Naive B cell (primary cell): ENCODE measurements at regions not wholly inside any gene's neighbourhood (a gene's known extent, or its start where the extent isn't known, plus 50 kb on each side); places are given as distances from the start of the nearest gene placed in this dataset.
"Not testable (repeated sequence)": the region's sequence is repeated elsewhere in the genome, so short reads cannot be mapped to it uniquely, and the experiment has no call there.

ENCODE experiments used
- ATAC-seq, 2 donors: fragments of 150-1000 bp; cut with Tn5 transposase; 2 replicates each; pipeline ENCODE4 v1.10.0; 2021; ENCODE audit warnings: low read depth in 2 of 2, mild to moderate bottlenecking in 2 of 2, moderate library complexity in 2 of 2
- DNase-seq: peaks from one replicate; pipeline ENCODE4 v3.0.0; 2022
- H3K27ac Mint-ChIP-seq, 6 donors: one replicate each; pipeline ENCODE4 v1.8.0; 2020 to 2022; ENCODE audit warnings: mild to moderate bottlenecking in 6 of 6, mixed read lengths in 6 of 6, moderate library complexity in 5 of 6, inconsistent platforms in 2 of 6
- H3K27me3 Mint-ChIP-seq, 3 donors: one replicate each; pipeline ENCODE4 v1.8.0; 2021 to 2022; ENCODE audit warnings: mixed read lengths in 3 of 3, mild to moderate bottlenecking in 1 of 3
- H3K36me3 Mint-ChIP-seq, 2 donors: one replicate each; pipeline ENCODE4 v1.8.0; 2020 to 2022; ENCODE audit warnings: mixed read lengths in 2 of 2, inconsistent platforms in 1 of 2, mild to moderate bottlenecking in 1 of 2
- H3K4me1 Mint-ChIP-seq, 3 donors: one replicate each; pipeline ENCODE4 v1.8.0; 2020 to 2022; ENCODE audit warnings: mixed read lengths in 3 of 3, inconsistent platforms in 1 of 3, mild to moderate bottlenecking in 1 of 3, moderate library complexity in 1 of 3
- H3K4me3 Mint-ChIP-seq, 8 donors: one replicate each; pipeline ENCODE4 v1.8.0; 2020 to 2022; ENCODE audit warnings: mild to moderate bottlenecking in 8 of 8, mixed read lengths in 8 of 8, moderate library complexity in 8 of 8, inconsistent platforms in 2 of 8
- H3K9me3 Mint-ChIP-seq, 7 donors: one replicate each; pipeline ENCODE4 v1.8.0; 2020 to 2022; ENCODE audit warnings: mixed read lengths in 7 of 7, mild to moderate bottlenecking in 5 of 7, inconsistent platforms in 2 of 7, moderate library complexity in 1 of 7

DNA sequence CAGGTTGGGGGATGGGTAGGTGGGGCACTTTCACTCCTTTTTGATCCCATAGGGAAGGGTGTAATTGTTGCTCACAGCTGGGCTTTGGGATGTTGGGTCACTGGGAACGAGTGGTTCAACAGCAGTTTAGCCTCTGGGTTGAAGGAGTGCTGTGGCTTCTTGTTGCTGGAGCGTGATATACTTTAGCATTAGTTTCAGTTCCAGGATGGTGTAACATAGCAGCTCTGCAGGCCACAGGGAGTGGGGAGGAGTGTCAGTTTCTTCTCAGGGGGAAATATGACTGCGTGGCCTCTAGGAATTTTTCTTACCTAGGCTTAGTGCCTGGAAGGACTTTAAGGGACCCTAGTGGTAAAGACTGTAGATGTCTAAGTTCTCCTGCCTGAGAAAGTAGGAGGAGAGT lies 1105.3 kb upstream of the TMPRSS15 start:
- H3K27ac Mint-ChIP-seq = no peak overlapping the region
- H3K27me3 Mint-ChIP-seq = no peaks in the 10 kb centered on the region
- H3K9me3 Mint-ChIP-seq = peaks cover 0 to 10% (median 3%) of the 10 kb centered on the region in 7 donors
- no peak overlapping the region for H3K4me3 Mint-ChIP-seq
- DNase-seq = no peak
- ATAC-seq = no peak
- no peaks in the 10 kb centered on the region for H3K4me1 Mint-ChIP-seq
- H3K36me3 Mint-ChIP-seq = no peaks in the 10 kb centered on the region

- ATAC-seq (no peak), DNase-seq (no peak)
- H3K36me3 Mint-ChIP-seq = no peaks in the 10 kb centered on the region
- no peak overlapping the region for H3K4me3 Mint-ChIP-seq
- no peak overlapping the region for H3K27ac Mint-ChIP-seq
- no peaks in the 10 kb centered on the region for H3K4me1 Mint-ChIP-seq
- peaks cover 0 to 16% (median 4%) of the 10 kb centered on the region in 7 donors for H3K9me3 Mint-ChIP-seq
- no peaks in the 10 kb centered on the region for H3K27me3 Mint-ChIP-seq
Observed at GRCh38 chr21:19510057-19510456, 1106.5 kb upstream of the TMPRSS15 start.

DNA sequence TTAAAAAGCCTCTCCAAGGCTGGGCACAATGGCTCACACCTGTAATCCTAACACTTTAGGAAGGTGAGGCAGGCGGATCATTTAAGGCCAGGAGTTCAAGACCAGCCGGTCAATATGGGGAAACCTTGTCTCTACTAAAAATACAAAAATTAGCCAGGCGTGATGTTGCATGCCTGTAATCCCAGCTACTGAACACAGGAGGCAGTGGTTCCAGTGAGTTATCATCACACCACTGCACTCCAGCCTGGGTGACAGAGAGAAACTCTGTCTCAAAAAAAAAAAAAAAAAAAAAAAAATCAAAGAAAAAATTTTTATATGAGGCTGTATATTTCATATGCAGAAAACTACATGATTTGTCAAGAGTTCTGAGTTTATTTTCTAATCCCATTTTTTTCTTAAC lies 1107.1 kb upstream of the TMPRSS15 start:
- peaks cover 0 to 16% (median 6%) of the 10 kb centered on the region in 7 donors for H3K9me3 Mint-ChIP-seq
- no peak overlapping the region for H3K27ac Mint-ChIP-seq
- H3K27me3 Mint-ChIP-seq = no peaks in the 10 kb centered on the region
- no peaks in the 10 kb centered on the region for H3K36me3 Mint-ChIP-seq
- DNase-seq (no peak), ATAC-seq (no peak)
- H3K4me1 Mint-ChIP-seq = no peaks in the 10 kb centered on the region
- no peak overlapping the region for H3K4me3 Mint-ChIP-seq

DNA sequence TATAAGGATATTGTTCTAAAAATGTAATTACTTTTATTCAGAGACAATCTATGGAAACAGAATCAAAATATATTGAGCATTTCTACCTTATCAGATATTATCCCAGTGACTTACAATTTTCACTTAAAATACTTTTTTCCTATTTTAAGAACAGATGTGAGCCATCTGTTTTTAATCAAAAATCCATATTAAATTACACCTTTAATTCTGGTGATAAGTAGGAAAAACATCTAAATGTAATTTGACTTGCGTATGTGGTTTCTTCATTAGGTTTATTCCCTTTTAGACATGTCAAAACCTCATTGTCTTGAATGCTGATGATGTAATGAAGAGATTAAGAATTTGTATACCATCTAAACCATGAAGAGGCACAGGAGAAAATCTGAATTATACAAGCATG lies 1118.8 kb upstream of the TMPRSS15 start:
- Mint-ChIP-seq H3K36me3 (no peaks in the 10 kb centered on the region), H3K9me3 (peaks cover 0 to 8% (median 3%) of the 10 kb centered on the region in 7 donors), H3K27ac (no peak overlapping the region), H3K27me3 (no peaks in the 10 kb centered on the region), H3K4me1 (no peaks in the 10 kb centered on the region), H3K4me3 (no peak overlapping the region)
- DNase-seq (no peak), ATAC-seq (no peak)

GRCh38 chr21:19523061-19523460 lies 1119.5 kb upstream of the TMPRSS15 start:
- DNase-seq (no peak), ATAC-seq (no peak)
- Mint-ChIP-seq H3K4me1 (no peaks in the 10 kb centered on the region), H3K4me3 (no peak overlapping the region), H3K9me3 (peaks cover 0 to 8% (median 3%) of the 10 kb centered on the region in 7 donors), H3K27me3 (no peaks in the 10 kb centered on the region), H3K36me3 (no peaks in the 10 kb centered on the region), H3K27ac (no peak overlapping the region)

- no peak for DNase-seq
- Mint-ChIP-seq H3K4me3 (no peak overlapping the region), H3K4me1 (no peaks in the 10 kb centered on the region), H3K27ac (no peak overlapping the region), H3K9me3 (peaks cover 0 to 8% (median 3%) of the 10 kb centered on the region in 7 donors), H3K27me3 (no peaks in the 10 kb centered on the region), H3K36me3 (no peaks in the 10 kb centered on the region)
- no peak for ATAC-seq
Observed at GRCh38 chr21:19523746-19524145, 1120.2 kb upstream of the TMPRSS15 start.

DNA sequence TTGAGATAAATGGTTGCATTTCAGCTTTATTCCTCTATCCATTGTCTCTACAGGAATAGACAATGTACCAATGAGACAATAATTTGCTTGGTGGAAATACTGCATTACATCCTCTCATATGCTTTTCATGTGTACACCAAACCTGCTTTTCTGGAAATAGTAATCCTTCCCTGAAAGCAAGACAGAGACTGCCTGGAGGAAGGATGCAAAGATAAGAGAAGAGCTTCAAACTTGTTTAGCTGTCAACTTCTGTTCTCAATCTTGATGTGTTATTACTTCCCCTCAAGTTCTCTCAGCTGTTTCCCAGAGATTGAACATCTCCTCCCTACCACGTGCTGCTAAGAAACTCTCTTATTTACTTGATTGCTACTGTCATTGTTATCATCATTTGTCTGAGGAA lies 1125.4 kb upstream of the TMPRSS15 start:
- DNase-seq (no peak), ATAC-seq (no peak)
- Mint-ChIP-seq H3K4me1 (no peaks in the 10 kb centered on the region), H3K4me3 (no peak overlapping the region), H3K27me3 (no peaks in the 10 kb centered on the region), H3K27ac (no peak overlapping the region), H3K9me3 (peaks cover 0 to 6% (median 0%) of the 10 kb centered on the region in 7 donors), H3K36me3 (no peaks in the 10 kb centered on the region)

- H3K36me3 Mint-ChIP-seq = no peaks in the 10 kb centered on the region
Observed at GRCh38 chr21:19535356-19535755, 1131.8 kb upstream of the TMPRSS15 start.

DNA sequence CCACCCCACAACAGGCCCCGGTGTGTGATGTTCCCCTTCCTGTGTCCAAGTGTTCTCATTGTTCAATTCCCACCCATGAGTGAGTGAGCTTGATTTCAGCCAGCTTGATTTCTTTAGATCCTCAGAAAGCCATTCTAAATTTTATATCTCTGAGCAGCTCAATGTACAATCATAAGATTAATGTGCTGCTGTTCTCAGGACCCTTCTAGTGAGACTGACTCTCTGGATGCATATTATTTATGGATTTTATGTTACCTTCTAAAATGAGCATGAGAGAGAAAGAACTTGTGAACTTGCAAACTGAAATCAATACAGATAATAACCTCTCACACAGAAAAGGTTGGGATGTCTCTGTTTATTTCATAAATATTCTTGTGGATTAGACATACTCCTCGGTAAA lies 1133.5 kb upstream of the TMPRSS15 start:
- H3K27me3 Mint-ChIP-seq = no peaks in the 10 kb centered on the region
- no peaks in the 10 kb centered on the region for H3K36me3 Mint-ChIP-seq
- no peak overlapping the region for H3K27ac Mint-ChIP-seq
- no peak overlapping the region for H3K4me3 Mint-ChIP-seq
- peaks cover 0 to 11% (median 0%) of the 10 kb centered on the region in 7 donors for H3K9me3 Mint-ChIP-seq
- DNase-seq (no peak), ATAC-seq (no peak)
- H3K4me1 Mint-ChIP-seq = no peaks in the 10 kb centered on the region

More at GRCh38 chr21:19535356-19535755, 1131.8 kb upstream of the TMPRSS15 start:
- peaks cover 0 to 8% (median 3%) of the 10 kb centered on the region in 7 donors for H3K9me3 Mint-ChIP-seq
- H3K27ac Mint-ChIP-seq = no peak overlapping the region
- H3K4me3 Mint-ChIP-seq = no peak overlapping the region
- DNase-seq = no peak
- ATAC-seq = no peak
- H3K4me1 Mint-ChIP-seq = no peaks in the 10 kb centered on the region
- H3K27me3 Mint-ChIP-seq = no peaks in the 10 kb centered on the region

DNA sequence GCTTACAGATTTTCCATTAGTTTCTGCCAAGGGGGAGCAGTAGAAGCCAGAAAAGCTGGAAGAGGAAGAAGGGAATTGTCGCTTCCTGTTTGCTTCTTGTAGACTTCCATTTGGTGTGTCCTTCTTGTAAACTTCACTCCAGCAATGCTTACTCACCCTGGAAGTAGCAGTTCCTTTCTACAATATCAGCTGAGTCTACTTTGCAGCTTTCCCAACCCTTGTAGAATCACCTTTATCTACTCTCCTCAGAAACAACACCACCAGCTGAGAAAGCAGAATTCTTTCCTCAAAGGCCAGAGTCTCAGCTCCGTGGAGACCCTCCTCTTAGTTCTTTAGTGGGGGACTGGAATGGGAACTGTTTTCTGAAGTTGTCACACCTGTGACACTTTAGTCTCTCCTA lies 1136.7 kb upstream of the TMPRSS15 start:
- Mint-ChIP-seq H3K27me3 (no peaks in the 10 kb centered on the region), H3K9me3 (peaks cover 0 to 14% (median 4%) of the 10 kb centered on the region in 7 donors), H3K4me3 (no peak overlapping the region), H3K27ac (no peak overlapping the region), H3K4me1 (no peaks in the 10 kb centered on the region), H3K36me3 (no peaks in the 10 kb centered on the region)
- no peak for ATAC-seq
- DNase-seq = no peak

DNA sequence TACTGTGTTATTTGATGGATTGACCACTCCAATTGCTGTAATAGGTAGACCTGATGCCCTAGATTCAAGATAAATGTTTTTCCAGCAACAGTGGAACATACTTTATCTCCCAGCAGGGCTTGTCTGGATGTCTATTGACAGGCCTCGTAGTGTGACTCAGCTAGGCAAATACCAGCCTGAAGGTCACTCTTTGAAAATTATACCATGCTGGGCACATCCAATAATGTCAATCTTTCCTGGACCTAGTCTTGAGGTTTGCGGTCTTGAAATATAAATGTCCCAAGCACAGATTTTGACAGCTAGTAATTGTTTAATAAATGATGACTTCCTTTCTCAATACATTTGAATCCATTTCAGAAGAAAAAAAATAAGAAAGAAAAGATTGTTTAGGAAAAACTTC lies 1138.0 kb upstream of the TMPRSS15 start:
- Mint-ChIP-seq H3K27me3 (no peaks in the 10 kb centered on the region), H3K27ac (no peak overlapping the region), H3K4me1 (no peaks in the 10 kb centered on the region), H3K4me3 (no peak overlapping the region), H3K9me3 (peaks cover under 1 to 16% (median 11%) of the 10 kb centered on the region in 7 donors), H3K36me3 (no peaks in the 10 kb centered on the region)
- no peak for ATAC-seq
- no peak for DNase-seq

DNA sequence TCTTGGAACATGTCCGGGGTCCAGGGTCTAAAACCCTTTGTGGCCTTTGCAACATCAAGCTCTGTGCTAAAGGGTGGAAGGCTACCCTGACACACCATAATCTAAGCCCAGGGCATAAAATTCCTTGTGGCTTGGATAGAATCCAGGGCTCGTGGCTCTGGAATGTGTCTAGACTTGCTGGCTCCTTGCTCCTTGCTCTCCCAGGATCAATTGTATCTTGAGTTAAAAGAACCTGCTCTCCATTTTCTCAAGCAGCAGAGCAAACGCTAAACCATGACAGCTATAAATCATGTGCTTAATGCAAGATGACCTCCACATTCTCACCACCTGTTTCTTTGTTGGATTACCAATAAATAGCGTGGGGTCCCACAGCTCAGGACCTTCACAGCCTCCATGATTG lies 1140.9 kb upstream of the TMPRSS15 start:
- not testable (repeated sequence) for DNase-seq, H3K4me3 Mint-ChIP-seq, H3K4me1 Mint-ChIP-seq, H3K27me3 Mint-ChIP-seq, H3K36me3 Mint-ChIP-seq, H3K27ac Mint-ChIP-seq, ATAC-seq
- H3K9me3 Mint-ChIP-seq = peaks cover 3 to 24% (median 11%) of the 10 kb centered on the region in 7 donors

DNA sequence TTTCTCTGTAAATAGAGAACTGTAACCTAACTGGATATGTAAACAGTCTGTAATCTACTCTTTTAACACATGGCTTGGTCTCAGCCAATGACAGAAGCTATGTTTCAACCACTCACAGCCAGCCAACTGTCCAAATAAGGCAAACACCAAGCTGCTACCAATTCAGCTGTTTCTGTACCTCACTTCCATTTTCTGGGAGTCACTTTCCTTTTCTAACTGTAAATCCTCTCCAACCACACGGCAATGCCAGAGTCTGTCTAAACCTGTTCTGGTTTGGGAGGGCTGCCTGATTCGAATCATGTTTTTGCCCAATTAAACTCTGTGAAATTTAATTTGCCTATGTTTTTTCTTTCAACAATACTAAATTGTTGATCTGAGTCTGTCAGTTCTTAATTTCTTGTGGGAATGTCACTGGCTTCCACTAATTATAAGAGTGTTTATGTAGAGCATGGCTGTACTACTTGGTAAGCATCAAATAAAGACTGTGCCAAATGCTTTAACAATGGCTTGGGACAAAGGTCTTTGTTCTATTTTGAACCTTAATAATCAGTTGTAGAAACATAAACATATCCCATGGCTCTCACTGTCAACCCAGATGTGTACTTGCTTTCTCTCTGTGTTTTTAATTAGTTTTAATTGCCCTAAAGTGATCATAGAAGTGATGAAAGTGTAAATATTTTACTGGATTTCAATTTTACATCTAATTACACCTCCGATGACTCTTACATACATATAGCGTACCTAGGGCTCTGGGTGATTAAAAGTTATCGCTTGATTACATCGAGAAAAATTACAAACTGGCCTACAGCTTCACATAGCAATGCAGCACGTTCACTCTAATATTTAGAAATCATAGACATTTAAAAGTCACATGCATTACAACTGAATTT lies 1144.6 kb upstream of the TMPRSS15 start:
- no peak overlapping the region for H3K4me3 Mint-ChIP-seq
- no peaks in the 10 kb centered on the region for H3K36me3 Mint-ChIP-seq
- H3K27ac Mint-ChIP-seq = no peak overlapping the region
- H3K9me3 Mint-ChIP-seq = peaks cover 3 to 23% (median 8%) of the 10 kb centered on the region in 7 donors
- ATAC-seq (no peak), DNase-seq (no peak)
- H3K4me1 Mint-ChIP-seq = no peaks in the 10 kb centered on the region
- H3K27me3 Mint-ChIP-seq = no peaks in the 10 kb centered on the region

GRCh38 chr21:19553919-19554615 lies 1150.5 kb upstream of the TMPRSS15 start:
- no peaks in the 10 kb centered on the region for H3K27me3 Mint-ChIP-seq

More at GRCh38 chr21:19553919-19554615, 1150.5 kb upstream of the TMPRSS15 start:
- Mint-ChIP-seq H3K4me1 (no peaks in the 10 kb centered on the region), H3K9me3 (peaks cover 0 to 15% (median 2%) of the 10 kb centered on the region in 7 donors), H3K27ac (no peak overlapping the region), H3K36me3 (no peaks in the 10 kb centered on the region), H3K4me3 (no peak overlapping the region)
- DNase-seq (no peak), ATAC-seq (no peak)
